ENCODE measurements at regions not wholly inside any gene's neighbourhood (a gene's known extent, or its start where the extent isn't known, plus 50 kb on each side); places are given as distances from the start of the nearest gene placed in this dataset.

DNA sequence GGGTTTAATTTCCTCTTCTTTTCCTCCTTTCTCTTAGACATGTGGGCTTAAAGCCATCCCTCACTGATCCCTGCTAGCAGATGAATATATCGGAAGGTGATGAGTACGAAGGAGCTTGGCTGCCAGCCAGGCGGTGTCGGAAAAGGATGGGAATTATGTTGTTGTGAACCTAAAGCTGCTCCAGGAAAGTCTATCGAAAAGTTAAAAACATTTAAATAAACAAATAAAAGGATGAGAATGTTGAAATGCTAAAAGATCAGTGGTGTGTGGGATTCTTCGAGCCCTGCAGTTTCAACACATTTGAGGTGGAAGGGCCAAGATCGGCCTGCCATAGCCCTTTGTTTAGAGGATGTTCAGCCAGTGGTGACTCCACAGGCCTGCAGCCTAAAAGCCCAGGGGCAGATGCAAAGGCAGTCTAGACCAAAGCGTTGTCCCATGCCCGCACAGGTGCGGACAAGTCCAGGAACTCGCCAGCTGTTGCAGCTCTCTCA, 107.9 kb downstream of the JCAD start:
- Histone ChIP-seq H3K4me3 (ENCODE audit: low read length in 2 of 2) (no peak overlapping the region), H3K36me3 (ENCODE audit: control insufficient read depth in 2 of 2, insufficient read depth in 2 of 2, low read length in 1 of 2) (no peaks in the 10 kb centered on the region), H3K4me1 (ENCODE audit: control insufficient read depth in 2 of 2, insufficient read depth in 2 of 2, low read length in 2 of 2) (peaks cover 0 to 12% of the 10 kb centered on the region in 2 donors), H3K9me3 (ENCODE audit: control insufficient read depth in 2 of 2, insufficient read depth in 1 of 2, low read length in 1 of 2) (peaks cover 0 to 4% of the 10 kb centered on the region in 2 donors), H3K27ac (ENCODE audit: low read depth in 1 of 2, low read length in 1 of 2) (peak overlapping the region in 1 of 2 donors; percentile 29), H3K27me3 (ENCODE audit: control insufficient read depth in 2 of 2, insufficient read depth in 1 of 2, low read length in 1 of 2) (no peaks in the 10 kb centered on the region)
- no peak for DNase-seq (ENCODE audit: low read depth in 6 of 9, low spot score in 9 of 9)
- WGBS = 94% methylated on average over 11 of the region's 11 CpGs

DNA sequence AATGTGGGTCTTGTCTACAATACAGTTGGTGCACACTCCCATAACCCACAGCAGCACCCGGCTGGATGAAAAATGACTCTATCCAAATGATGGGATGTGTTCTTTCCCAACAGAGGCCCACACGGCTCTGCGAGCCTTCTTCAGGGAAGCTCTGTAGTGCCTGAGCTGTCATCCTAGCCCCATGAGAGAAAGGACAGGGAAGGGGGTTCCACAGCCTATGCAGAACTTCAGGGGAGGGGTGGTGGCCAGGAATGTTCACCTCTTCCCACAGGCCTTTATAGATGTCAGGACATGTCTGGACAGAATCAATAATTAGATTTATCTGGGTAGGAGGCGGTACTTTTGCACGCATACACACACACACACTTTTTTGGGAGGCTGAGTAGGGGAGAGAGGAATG, 109.0 kb downstream of the JCAD start:
- DNase-seq (ENCODE audit: low read depth in 6 of 9, low spot score in 9 of 9) = no peak
- H3K36me3 ChIP-seq (ENCODE audit: control insufficient read depth in 2 of 2, insufficient read depth in 2 of 2, low read length in 1 of 2) = no peaks in the 10 kb centered on the region
- H3K27ac ChIP-seq (ENCODE audit: low read depth in 1 of 2, low read length in 1 of 2) = peak overlapping the region; percentile 33 to 74
- H3K9me3 ChIP-seq (ENCODE audit: control insufficient read depth in 2 of 2, insufficient read depth in 1 of 2, low read length in 1 of 2) = peaks cover 0 to 4% of the 10 kb centered on the region in 2 donors
- 85% methylated on average over 5 of the region's 5 CpGs for WGBS
- no peaks in the 10 kb centered on the region for H3K27me3 ChIP-seq (ENCODE audit: control insufficient read depth in 2 of 2, insufficient read depth in 1 of 2, low read length in 1 of 2)
- no peak overlapping the region for H3K4me3 ChIP-seq (ENCODE audit: low read length in 2 of 2)
- H3K4me1 ChIP-seq (ENCODE audit: control insufficient read depth in 2 of 2, insufficient read depth in 2 of 2, low read length in 2 of 2) = peaks cover 0 to 12% of the 10 kb centered on the region in 2 donors

DNA sequence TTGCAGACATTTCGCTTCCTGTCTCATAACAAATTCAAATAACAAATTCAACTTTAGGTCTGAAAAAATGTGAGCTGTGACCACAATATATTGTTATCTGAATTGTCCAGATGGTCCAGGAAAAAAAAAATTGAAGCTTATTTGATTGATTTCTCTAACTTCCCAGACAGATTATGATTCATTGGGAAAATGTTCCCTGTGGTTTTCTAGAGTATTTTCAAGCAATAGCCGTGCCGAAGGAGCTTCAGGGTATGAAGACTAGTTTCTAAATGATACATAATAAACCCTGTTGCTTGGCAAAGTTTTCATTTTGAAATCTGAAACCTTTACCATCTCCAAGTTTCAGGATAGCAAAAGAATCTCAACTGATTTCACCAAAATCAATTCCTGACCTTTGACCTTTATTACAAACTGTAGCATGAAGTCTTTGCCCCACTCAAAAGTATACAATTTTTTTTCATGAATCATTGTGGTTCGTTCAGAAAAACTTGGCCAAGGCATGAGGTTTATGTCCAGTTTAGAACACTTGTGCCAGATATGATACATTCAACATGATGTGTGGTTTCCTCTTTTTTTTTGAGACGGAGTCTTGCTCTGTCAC, 109.9 kb downstream of the JCAD start:
- peak overlapping the region in 1 of 2 donors; percentile 10 for H3K27ac ChIP-seq (ENCODE audit: low read depth in 1 of 2, low read length in 1 of 2)
- H3K36me3 ChIP-seq (ENCODE audit: control insufficient read depth in 2 of 2, insufficient read depth in 2 of 2, low read length in 1 of 2) = no peaks in the 10 kb centered on the region
- peaks cover 0 to 12% of the 10 kb centered on the region in 2 donors for H3K4me1 ChIP-seq (ENCODE audit: control insufficient read depth in 2 of 2, insufficient read depth in 2 of 2, low read length in 2 of 2)
- H3K9me3 ChIP-seq (ENCODE audit: control insufficient read depth in 2 of 2, insufficient read depth in 1 of 2, low read length in 1 of 2) = peaks cover 0 to 4% of the 10 kb centered on the region in 2 donors
- no peak for DNase-seq (ENCODE audit: low read depth in 6 of 9, low spot score in 9 of 9)
- 66% methylated on average over 5 of the region's 5 CpGs for WGBS
- no peaks in the 10 kb centered on the region for H3K27me3 ChIP-seq (ENCODE audit: control insufficient read depth in 2 of 2, insufficient read depth in 1 of 2, low read length in 1 of 2)
- no peak overlapping the region for H3K4me3 ChIP-seq (ENCODE audit: low read length in 2 of 2)

DNA sequence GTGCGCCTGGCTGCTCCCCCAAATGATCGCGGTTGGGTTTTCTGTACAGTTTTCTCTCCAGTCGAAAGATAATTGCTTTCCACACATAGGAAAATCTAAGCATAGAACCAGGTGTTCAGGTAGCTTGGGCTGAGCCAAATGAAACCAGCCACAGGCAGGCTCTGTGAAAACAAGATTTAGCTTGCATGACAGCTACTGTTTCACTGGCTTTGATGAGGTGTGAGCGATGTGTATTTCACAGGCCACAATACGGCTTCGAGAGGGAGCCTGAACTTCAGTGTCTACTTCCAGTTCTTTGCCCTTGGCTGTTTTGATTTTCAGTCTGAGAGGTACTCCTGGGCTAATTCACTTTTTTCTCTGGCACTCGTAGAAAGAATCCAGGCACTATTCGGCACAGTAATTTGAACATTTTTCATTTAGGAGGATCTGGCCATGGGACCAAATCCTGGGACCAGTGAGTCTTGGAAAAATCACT, 110.5 kb downstream of the JCAD start:
- no peaks in the 10 kb centered on the region for H3K27me3 ChIP-seq (ENCODE audit: control insufficient read depth in 2 of 2, insufficient read depth in 1 of 2, low read length in 1 of 2)
- 77% methylated on average over 9 of the region's 9 CpGs for WGBS
- H3K9me3 ChIP-seq (ENCODE audit: control insufficient read depth in 2 of 2, insufficient read depth in 1 of 2, low read length in 1 of 2) = peaks cover 0 to 4% of the 10 kb centered on the region in 2 donors
- H3K4me3 ChIP-seq (ENCODE audit: low read length in 2 of 2) = no peak overlapping the region
- peak overlapping the region; percentile 68 to 78 for H3K27ac ChIP-seq (ENCODE audit: low read depth in 1 of 2, low read length in 1 of 2)
- H3K36me3 ChIP-seq (ENCODE audit: control insufficient read depth in 2 of 2, insufficient read depth in 2 of 2, low read length in 1 of 2) = no peaks in the 10 kb centered on the region
- DNase-seq (ENCODE audit: low read depth in 6 of 9, low spot score in 9 of 9) = peak in 4 of 9 donors; percentile 4 to 38 (median 10)
- H3K4me1 ChIP-seq (ENCODE audit: control insufficient read depth in 2 of 2, insufficient read depth in 2 of 2, low read length in 2 of 2) = peaks cover 0 to 12% of the 10 kb centered on the region in 2 donors

DNA sequence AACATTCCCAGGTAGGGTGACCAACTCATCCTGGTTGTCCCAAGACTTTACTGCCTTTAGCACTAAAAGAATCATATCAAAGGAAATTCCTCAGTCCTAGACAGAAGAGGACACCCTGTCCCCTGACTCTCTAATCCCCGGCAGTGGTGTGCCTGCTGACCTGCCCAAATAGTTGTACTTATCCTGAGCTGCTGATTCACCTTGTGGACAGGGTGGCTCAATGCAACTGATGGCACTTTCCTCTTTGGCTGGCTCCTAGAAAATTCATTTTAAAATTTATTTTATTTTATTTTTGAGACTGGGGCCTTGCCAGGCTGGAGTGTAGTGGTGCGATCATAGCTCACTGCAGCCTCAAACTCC, 111.7 kb downstream of the JCAD start:
- peaks cover 0 to 4% of the 10 kb centered on the region in 2 donors for H3K9me3 ChIP-seq (ENCODE audit: control insufficient read depth in 2 of 2, insufficient read depth in 1 of 2, low read length in 1 of 2)
- WGBS = 97% methylated on average over 2 of the region's 2 CpGs
- H3K27ac ChIP-seq (ENCODE audit: low read depth in 1 of 2, low read length in 1 of 2) = peak overlapping the region; percentile 22 to 44
- H3K4me1 ChIP-seq (ENCODE audit: control insufficient read depth in 2 of 2, insufficient read depth in 2 of 2, low read length in 2 of 2) = peaks cover 0 to 12% of the 10 kb centered on the region in 2 donors
- H3K36me3 ChIP-seq (ENCODE audit: control insufficient read depth in 2 of 2, insufficient read depth in 2 of 2, low read length in 1 of 2) = no peaks in the 10 kb centered on the region
- no peaks in the 10 kb centered on the region for H3K27me3 ChIP-seq (ENCODE audit: control insufficient read depth in 2 of 2, insufficient read depth in 1 of 2, low read length in 1 of 2)
- DNase-seq (ENCODE audit: low read depth in 6 of 9, low spot score in 9 of 9) = no peak
- no peak overlapping the region for H3K4me3 ChIP-seq (ENCODE audit: low read length in 2 of 2)

DNA sequence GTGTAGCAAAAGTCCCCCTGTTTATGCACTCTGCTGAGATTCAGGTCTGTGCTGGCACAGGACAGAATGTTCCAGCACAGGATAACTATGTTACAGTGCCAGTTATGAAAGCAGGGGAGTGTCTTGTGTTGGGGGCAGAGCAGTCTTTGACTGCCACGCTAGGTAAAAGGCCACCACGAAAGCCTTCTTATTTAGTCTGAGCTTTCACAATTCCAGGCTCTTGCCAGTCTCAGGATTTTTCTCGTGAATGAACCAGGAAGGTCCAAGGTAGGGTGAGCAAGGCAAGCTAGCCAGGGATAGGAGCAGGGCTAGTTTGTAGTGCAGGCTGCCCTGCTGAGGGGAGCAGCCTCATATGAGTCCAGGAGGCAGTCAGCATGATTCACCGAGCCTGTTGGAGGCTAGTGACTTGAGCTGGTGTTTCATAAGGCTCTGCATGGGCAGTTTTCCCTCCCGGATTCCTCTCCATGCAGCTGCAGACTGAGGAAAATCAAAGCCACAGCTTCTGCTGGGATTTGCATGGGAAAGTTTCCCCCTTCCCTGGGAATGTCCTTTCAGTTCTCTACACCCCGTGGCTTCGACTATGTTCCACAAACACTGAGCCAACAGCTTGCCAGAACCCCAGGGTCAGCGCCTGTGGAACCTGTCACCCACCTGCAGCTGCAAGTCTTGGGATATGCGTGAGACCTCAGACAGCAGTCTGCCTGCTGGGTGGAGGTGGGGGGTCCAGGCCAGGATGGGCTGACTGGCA, 112.3 kb downstream of the JCAD start:
- peak overlapping the region; percentile 22 to 44 for H3K27ac ChIP-seq (ENCODE audit: low read depth in 1 of 2, low read length in 1 of 2)
- H3K4me1 ChIP-seq (ENCODE audit: control insufficient read depth in 2 of 2, insufficient read depth in 2 of 2, low read length in 2 of 2) = peaks cover 0 to 12% of the 10 kb centered on the region in 2 donors
- no peak overlapping the region for H3K4me3 ChIP-seq (ENCODE audit: low read length in 2 of 2)
- no peaks in the 10 kb centered on the region for H3K27me3 ChIP-seq (ENCODE audit: control insufficient read depth in 2 of 2, insufficient read depth in 1 of 2, low read length in 1 of 2)
- no peaks in the 10 kb centered on the region for H3K36me3 ChIP-seq (ENCODE audit: control insufficient read depth in 2 of 2, insufficient read depth in 2 of 2, low read length in 1 of 2)
- DNase-seq (ENCODE audit: low read depth in 6 of 9, low spot score in 9 of 9) = no peak
- peaks cover 0 to 4% of the 10 kb centered on the region in 2 donors for H3K9me3 ChIP-seq (ENCODE audit: control insufficient read depth in 2 of 2, insufficient read depth in 1 of 2, low read length in 1 of 2)
- WGBS = 91% methylated on average over 9 of the region's 9 CpGs

DNA sequence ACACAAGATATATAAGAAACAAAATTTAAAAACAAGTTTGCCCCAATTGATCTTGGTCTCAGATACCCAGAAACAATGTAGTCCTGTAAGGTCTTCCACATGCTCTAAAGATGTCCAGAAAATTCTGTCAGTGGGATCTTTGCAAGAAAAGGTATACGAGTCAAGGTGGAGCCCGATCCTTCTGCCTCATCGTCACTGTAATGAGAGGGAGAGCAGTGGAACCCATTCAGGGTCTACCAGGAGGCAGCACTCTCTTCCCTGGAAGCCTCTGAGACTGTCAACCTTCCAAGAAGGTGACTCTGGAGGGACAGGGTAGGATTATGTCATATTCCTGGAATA, 112.8 kb downstream of the JCAD start:
- Histone ChIP-seq H3K9me3 (ENCODE audit: control insufficient read depth in 2 of 2, insufficient read depth in 1 of 2, low read length in 1 of 2) (peaks cover 0 to 4% of the 10 kb centered on the region in 2 donors), H3K27ac (ENCODE audit: low read depth in 1 of 2, low read length in 1 of 2) (peak overlapping the region; percentile 26 to 40), H3K27me3 (ENCODE audit: control insufficient read depth in 2 of 2, insufficient read depth in 1 of 2, low read length in 1 of 2) (no peaks in the 10 kb centered on the region), H3K36me3 (ENCODE audit: control insufficient read depth in 2 of 2, insufficient read depth in 2 of 2, low read length in 1 of 2) (no peaks in the 10 kb centered on the region), H3K4me1 (ENCODE audit: control insufficient read depth in 2 of 2, insufficient read depth in 2 of 2, low read length in 2 of 2) (peaks cover 0 to 12% of the 10 kb centered on the region in 2 donors), H3K4me3 (ENCODE audit: low read length in 2 of 2) (no peak overlapping the region)
- 98% methylated on average over 3 of the region's 3 CpGs for WGBS
- no peak for DNase-seq (ENCODE audit: low read depth in 6 of 9, low spot score in 9 of 9)

DNA sequence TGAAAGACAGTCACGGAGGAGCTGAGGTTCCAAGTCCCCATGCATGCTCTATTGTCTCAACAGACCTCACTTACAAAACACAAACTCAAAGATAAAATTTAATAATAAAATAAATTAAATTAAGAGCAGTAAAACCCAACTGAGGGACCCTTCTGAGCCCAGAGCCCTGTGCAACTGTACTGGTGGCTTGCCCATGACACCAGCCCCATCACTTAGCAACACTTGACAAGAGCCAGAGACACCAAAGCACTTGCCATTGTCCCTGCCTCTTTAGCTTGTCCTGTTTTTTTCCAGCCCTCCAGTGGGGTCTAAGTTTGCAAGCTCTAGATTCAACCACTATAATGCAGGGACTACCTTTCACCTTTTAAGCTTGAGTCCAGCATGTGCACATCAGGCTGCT, 117.9 kb downstream of the JCAD start:
- Histone ChIP-seq H3K4me3 (ENCODE audit: low read length in 2 of 2) (no peak overlapping the region), H3K27me3 (ENCODE audit: control insufficient read depth in 2 of 2, insufficient read depth in 1 of 2, low read length in 1 of 2) (no peaks in the 10 kb centered on the region), H3K36me3 (ENCODE audit: control insufficient read depth in 2 of 2, insufficient read depth in 2 of 2, low read length in 1 of 2) (no peaks in the 10 kb centered on the region), H3K4me1 (ENCODE audit: control insufficient read depth in 2 of 2, insufficient read depth in 2 of 2, low read length in 2 of 2) (no peaks in the 10 kb centered on the region), H3K9me3 (ENCODE audit: control insufficient read depth in 2 of 2, insufficient read depth in 1 of 2, low read length in 1 of 2) (no peaks in the 10 kb centered on the region), H3K27ac (ENCODE audit: low read depth in 1 of 2, low read length in 1 of 2) (no peak overlapping the region)
- DNase-seq (ENCODE audit: low read depth in 6 of 9, low spot score in 9 of 9) = no peak
- WGBS = 100% methylated on average over 1 of the region's 1 CpG

DNA sequence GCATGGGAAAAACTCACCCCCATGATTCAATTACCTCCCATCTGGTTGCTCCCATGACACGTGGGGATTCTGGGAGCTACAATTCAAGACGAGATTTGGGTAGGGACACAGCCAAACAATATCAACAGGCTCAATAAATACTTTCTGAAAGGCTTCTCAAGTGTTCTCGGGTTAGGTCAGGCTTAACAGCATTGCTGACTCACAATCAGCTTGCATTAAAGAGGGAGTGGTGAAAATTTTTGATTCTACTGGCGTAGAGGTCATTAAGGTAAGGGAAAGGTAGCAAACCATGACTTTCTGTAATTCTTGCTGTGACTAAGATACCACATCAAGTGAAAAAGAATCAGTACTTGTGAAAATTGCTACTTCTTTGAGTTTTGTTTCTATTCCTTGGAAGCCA, 126.4 kb downstream of the JCAD start:
- no peaks in the 10 kb centered on the region for H3K36me3 ChIP-seq (ENCODE audit: control insufficient read depth in 2 of 2, insufficient read depth in 2 of 2, low read length in 1 of 2)
- H3K27ac ChIP-seq (ENCODE audit: low read depth in 1 of 2, low read length in 1 of 2) = no peak overlapping the region

More for the DNA sequence above, 126.4 kb downstream of the JCAD start:
- 93% methylated on average over 4 of the region's 4 CpGs for WGBS
- no peak for DNase-seq (ENCODE audit: low read depth in 6 of 9, low spot score in 9 of 9)
- no peak overlapping the region for H3K4me3 ChIP-seq (ENCODE audit: low read length in 2 of 2)
- H3K4me1 ChIP-seq (ENCODE audit: control insufficient read depth in 2 of 2, insufficient read depth in 2 of 2, low read length in 2 of 2) = no peaks in the 10 kb centered on the region
- H3K27me3 ChIP-seq (ENCODE audit: control insufficient read depth in 2 of 2, insufficient read depth in 1 of 2, low read length in 1 of 2) = no peaks in the 10 kb centered on the region
- peaks cover 0 to 4% of the 10 kb centered on the region in 2 donors for H3K9me3 ChIP-seq (ENCODE audit: control insufficient read depth in 2 of 2, insufficient read depth in 1 of 2, low read length in 1 of 2)

Measured in thymus (tissue), 11 donors.